ENCODE measurements at regions not wholly inside any gene's neighbourhood (a gene's known extent, or its start where the extent isn't known, plus 50 kb on each side); places are given as distances from the start of the nearest gene placed in this dataset.

- no peak for TF ChIP-seq CTCF (IDR thresholded peaks at IDR 0.05)
- TF ChIP-seq POLR2A (IDR thresholded peaks at IDR 0.05) = no peak
- TF ChIP-seq EP300 (IDR thresholded peaks at IDR 0.05) = no peak
- TF ChIP-seq POLR2AphosphoS5 (IDR thresholded peaks at IDR 0.05) = no peak
Measured at GRCh38 chr4:35684755-35685154, 559.6 kb downstream of the ARAP2 start.
